Activated CD8-positive, alpha-beta memory T cell treated with anti-CD3 and anti-CD28 coated beads, Interleukin-2, amount 10 ng/mL, durations not matched to agents 7 days and 5 days (primary cell): ENCODE measurements at regions not wholly inside any gene's neighbourhood (a gene's known extent, or its start where the extent isn't known, plus 50 kb on each side); places are given as distances from the start of the nearest gene placed in this dataset.

Experiments used
- ATAC-seq: fragments of 150-1000 bp; cut with Tn5 transposase; one replicate; pipeline ENCODE4 v1.10.0; 2021; ENCODE audit warnings: moderate library complexity
- CTCF ChIA-PET: fragments of 350-600 bp; sonication (Branson Sonifier 250); formaldehyde crosslinking; loops from one replicate; lab custom pipeline; 2021; ENCODE audit warnings: antibody characterized with exemption; lab: Charles Lee
- DNase-seq: peaks from one replicate; pipeline ENCODE4 v3.0.0-alpha.2; 2020
- H3K27ac Mint-ChIP-seq: one replicate; pipeline ENCODE4 v1.8.0; 2021; ENCODE audit warnings: mild to moderate bottlenecking, mixed read lengths
- H3K27me3 Mint-ChIP-seq: one replicate; pipeline ENCODE4 v1.8.0; 2021; ENCODE audit warnings: mixed read lengths
- H3K36me3 Mint-ChIP-seq: one replicate; pipeline ENCODE4 v1.8.0; 2021; ENCODE audit warnings: mild to moderate bottlenecking, mixed read lengths
- H3K4me1 Mint-ChIP-seq: one replicate; pipeline ENCODE4 v1.8.0; 2021; ENCODE audit warnings: mixed read lengths
- H3K4me3 Mint-ChIP-seq: one replicate; pipeline ENCODE4 v1.8.0; 2021; ENCODE audit warnings: mild to moderate bottlenecking, moderate library complexity, mixed read lengths
- H3K9me3 Mint-ChIP-seq: one replicate; pipeline ENCODE4 v1.8.0; 2022; ENCODE audit warnings: low read depth, mixed read lengths

GRCh38 chr2:184507254-184507653 lies 91.1 kb upstream of the ZNF804A start:
- Mint-ChIP-seq H3K36me3 (no peaks in the 10 kb centered on the region), H3K4me3 (no peak overlapping the region), H3K4me1 (no peaks in the 10 kb centered on the region), H3K27me3 (no peaks in the 10 kb centered on the region), H3K27ac (no peak overlapping the region), H3K9me3 (peaks cover 8% of the 10 kb centered on the region)
- DNase-seq, result no peak
- CTCF ChIA-PET, result no interaction called here
- ATAC-seq, result no peak

- no peaks in the 10 kb centered on the region for H3K27me3 Mint-ChIP-seq
- no peak overlapping the region for H3K4me3 Mint-ChIP-seq
- H3K4me1 Mint-ChIP-seq, result no peaks in the 10 kb centered on the region
- DNase-seq, result no peak
- no peak overlapping the region for H3K27ac Mint-ChIP-seq
- CTCF ChIA-PET, result no interaction called here
- H3K36me3 Mint-ChIP-seq, result no peaks in the 10 kb centered on the region
- peaks cover 2% of the 10 kb centered on the region for H3K9me3 Mint-ChIP-seq
- no peak for ATAC-seq
These were observed 80.9 kb upstream of the ZNF804A start for GRCh38 chr2:184517402-184517801.

GRCh38 chr2:184520441-184520840 lies 77.9 kb upstream of the ZNF804A start:
- H3K4me1 Mint-ChIP-seq, result no peaks in the 10 kb centered on the region
- H3K27me3 Mint-ChIP-seq, result no peaks in the 10 kb centered on the region
- CTCF ChIA-PET, result no interaction called here
- H3K36me3 Mint-ChIP-seq, result no peaks in the 10 kb centered on the region
- H3K27ac Mint-ChIP-seq, result no peak overlapping the region
- H3K4me3 Mint-ChIP-seq, result no peak overlapping the region
- ATAC-seq, result no peak
- no peaks in the 10 kb centered on the region for H3K9me3 Mint-ChIP-seq
- DNase-seq, result no peak

GRCh38 chr2:184523732-184524131 lies 74.6 kb upstream of the ZNF804A start:
- Mint-ChIP-seq H3K9me3 (no peaks in the 10 kb centered on the region), H3K27me3 (no peaks in the 10 kb centered on the region), H3K27ac (no peak overlapping the region), H3K4me1 (no peaks in the 10 kb centered on the region), H3K4me3 (no peak overlapping the region), H3K36me3 (no peaks in the 10 kb centered on the region)
- no peak for DNase-seq
- CTCF ChIA-PET, result no interaction called here
- no peak for ATAC-seq

GRCh38 chr2:184524551-184525382 lies 73.6 kb upstream of the ZNF804A start:
- no peak for ATAC-seq
- no peak overlapping the region for H3K27ac Mint-ChIP-seq
- no peak for DNase-seq
- H3K27me3 Mint-ChIP-seq, result no peaks in the 10 kb centered on the region
- H3K9me3 Mint-ChIP-seq, result peaks cover 3% of the 10 kb centered on the region
- H3K4me1 Mint-ChIP-seq, result no peaks in the 10 kb centered on the region
- H3K4me3 Mint-ChIP-seq, result no peak overlapping the region
- CTCF ChIA-PET, result no interaction called here
- H3K36me3 Mint-ChIP-seq, result no peaks in the 10 kb centered on the region

GRCh38 chr2:184527058-184527457 lies 71.3 kb upstream of the ZNF804A start:
- no peak for ATAC-seq
- Mint-ChIP-seq H3K9me3 (peaks cover 5% of the 10 kb centered on the region), H3K4me1 (no peaks in the 10 kb centered on the region), H3K36me3 (no peaks in the 10 kb centered on the region), H3K27ac (no peak overlapping the region), H3K27me3 (no peaks in the 10 kb centered on the region), H3K4me3 (no peak overlapping the region)
- no peak for DNase-seq
- CTCF ChIA-PET, result no interaction called here

- DNase-seq (no peak), ATAC-seq (no peak)
- Mint-ChIP-seq H3K27me3 (no peaks in the 10 kb centered on the region), H3K36me3 (no peaks in the 10 kb centered on the region), H3K4me1 (no peaks in the 10 kb centered on the region), H3K4me3 (no peak overlapping the region), H3K9me3 (peaks cover 5% of the 10 kb centered on the region), H3K27ac (no peak overlapping the region)
- CTCF ChIA-PET, result no interaction called here
These were observed 70.2 kb upstream of the ZNF804A start for GRCh38 chr2:184528119-184528518.

GRCh38 chr2:184530239-184530638 lies 68.1 kb upstream of the ZNF804A start:
- CTCF ChIA-PET, result no interaction called here
- ATAC-seq, result no peak
- H3K4me1 Mint-ChIP-seq, result no peaks in the 10 kb centered on the region
- no peak for DNase-seq
- no peaks in the 10 kb centered on the region for H3K36me3 Mint-ChIP-seq
- no peak overlapping the region for H3K4me3 Mint-ChIP-seq
- no peak overlapping the region for H3K27ac Mint-ChIP-seq
- H3K9me3 Mint-ChIP-seq, result peaks cover 7% of the 10 kb centered on the region
- H3K27me3 Mint-ChIP-seq, result no peaks in the 10 kb centered on the region

- CTCF ChIA-PET, result no interaction called here
- DNase-seq, result no peak
- no peaks in the 10 kb centered on the region for H3K4me1 Mint-ChIP-seq
- H3K4me3 Mint-ChIP-seq, result no peak overlapping the region
- no peaks in the 10 kb centered on the region for H3K27me3 Mint-ChIP-seq
- H3K9me3 Mint-ChIP-seq, result peaks cover 7% of the 10 kb centered on the region
- H3K27ac Mint-ChIP-seq, result no peak overlapping the region
- H3K36me3 Mint-ChIP-seq, result no peaks in the 10 kb centered on the region
- no peak for ATAC-seq
These were observed 67.4 kb upstream of the ZNF804A start for GRCh38 chr2:184530959-184531358.

- ATAC-seq (no peak), DNase-seq (no peak)
- H3K4me1 Mint-ChIP-seq, result no peaks in the 10 kb centered on the region
- no peak overlapping the region for H3K4me3 Mint-ChIP-seq
- no peaks in the 10 kb centered on the region for H3K36me3 Mint-ChIP-seq
- peaks cover 7% of the 10 kb centered on the region for H3K9me3 Mint-ChIP-seq
- CTCF ChIA-PET, result no interaction called here
- no peaks in the 10 kb centered on the region for H3K27me3 Mint-ChIP-seq
- no peak overlapping the region for H3K27ac Mint-ChIP-seq
These were observed 65.8 kb upstream of the ZNF804A start for GRCh38 chr2:184532551-184532950.

- Mint-ChIP-seq H3K27me3 (no peaks in the 10 kb centered on the region), H3K36me3 (no peaks in the 10 kb centered on the region), H3K4me1 (no peaks in the 10 kb centered on the region), H3K4me3 (no peak overlapping the region), H3K27ac (no peak overlapping the region), H3K9me3 (peaks cover 4% of the 10 kb centered on the region)
- DNase-seq (no peak), ATAC-seq (no peak)
- CTCF ChIA-PET, result no interaction called here
These were observed 63.3 kb upstream of the ZNF804A start for GRCh38 chr2:184534986-184535385.

- Mint-ChIP-seq H3K9me3 (no peaks in the 10 kb centered on the region), H3K27me3 (no peaks in the 10 kb centered on the region), H3K27ac (no peak overlapping the region), H3K4me1 (no peaks in the 10 kb centered on the region), H3K4me3 (no peak overlapping the region), H3K36me3 (no peaks in the 10 kb centered on the region)
- no peak for DNase-seq
- CTCF ChIA-PET, result no interaction called here
- no peak for ATAC-seq
These were observed 58.0 kb upstream of the ZNF804A start for GRCh38 chr2:184540246-184540789.

- CTCF ChIA-PET, result no interaction called here
- no peaks in the 10 kb centered on the region for H3K36me3 Mint-ChIP-seq
- H3K27me3 Mint-ChIP-seq, result no peaks in the 10 kb centered on the region
- H3K27ac Mint-ChIP-seq, result no peak overlapping the region
- no peak for ATAC-seq
- peaks cover 2% of the 10 kb centered on the region for H3K9me3 Mint-ChIP-seq
- DNase-seq, result no peak
- no peaks in the 10 kb centered on the region for H3K4me1 Mint-ChIP-seq
- no peak overlapping the region for H3K4me3 Mint-ChIP-seq
These were observed 56.7 kb upstream of the ZNF804A start for GRCh38 chr2:184541591-184541990.

GRCh38 chr2:184543832-184544231 lies 54.5 kb upstream of the ZNF804A start:
- no peaks in the 10 kb centered on the region for H3K36me3 Mint-ChIP-seq
- no peaks in the 10 kb centered on the region for H3K4me1 Mint-ChIP-seq
- H3K9me3 Mint-ChIP-seq, result peaks cover 4% of the 10 kb centered on the region
- no peak overlapping the region for H3K4me3 Mint-ChIP-seq
- DNase-seq (no peak), ATAC-seq (no peak)
- no peak overlapping the region for H3K27ac Mint-ChIP-seq
- no peaks in the 10 kb centered on the region for H3K27me3 Mint-ChIP-seq
- CTCF ChIA-PET, result no interaction called here
